Stimulated activated CD8-positive, alpha-beta memory T cell treated with anti-CD3 and anti-CD28 coated beads, Interleukin-12 subunit alpha, Interleukin-12 subunit beta, amount 100 ng/mL, for 24 hours (primary cell): ENCODE measurements at regions not wholly inside any gene's neighbourhood (a gene's known extent, or its start where the extent isn't known, plus 50 kb on each side); places are given as distances from the start of the nearest gene placed in this dataset.

Experiments
- DNase-seq: peaks from one replicate; pipeline ENCODE4 v3.0.0-alpha.2; 2020; ENCODE audit errors: extremely low read depth

- no peak for DNase-seq
These were observed 306.7 kb downstream of the EMP1 start for GRCh38 chr12:13503094-13503835.

- DNase-seq, result no peak
These were observed 302.5 kb downstream of the EMP1 start for GRCh38 chr12:13499008-13499407.

- no peak for DNase-seq
These were observed 299.6 kb downstream of the EMP1 start for GRCh38 chr12:13496111-13496510.

- DNase-seq, result no peak
These were observed 292.7 kb downstream of the EMP1 start for GRCh38 chr12:13489246-13489645.

GRCh38 chr12:13487326-13487725 is 290.8 kb downstream of the EMP1 start:
- no peak for DNase-seq

GRCh38 chr12:13486794-13487193 is 290.3 kb downstream of the EMP1 start:
- DNase-seq, result no peak

GRCh38 chr12:13478650-13479181 is 282.2 kb downstream of the EMP1 start:
- DNase-seq, result no peak

- no peak for DNase-seq
These were observed 277.9 kb downstream of the EMP1 start for GRCh38 chr12:13474381-13474780.

GRCh38 chr12:13472690-13473089 is 276.2 kb downstream of the EMP1 start:
- DNase-seq, result no peak

GRCh38 chr12:13471471-13471870 is 274.9 kb downstream of the EMP1 start:
- DNase-seq, result no peak

- DNase-seq, result no peak
These were observed 269.1 kb downstream of the EMP1 start for GRCh38 chr12:13465635-13466034.

- no peak for DNase-seq
These were observed 266.7 kb downstream of the EMP1 start for GRCh38 chr12:13463189-13463588.

- no peak for DNase-seq
These were observed 265.9 kb downstream of the EMP1 start for GRCh38 chr12:13462450-13462849.

- DNase-seq, result no peak
These were observed 259.2 kb downstream of the EMP1 start for GRCh38 chr12:13455778-13456144.

GRCh38 chr12:13454991-13455777 is 258.7 kb downstream of the EMP1 start:
- no peak for DNase-seq

- DNase-seq, result no peak
These were observed 256.5 kb downstream of the EMP1 start for GRCh38 chr12:13452955-13453570.

- no peak for DNase-seq
These were observed 255.2 kb downstream of the EMP1 start for GRCh38 chr12:13451776-13452175.

- DNase-seq, result no peak
These were observed 253.9 kb downstream of the EMP1 start for GRCh38 chr12:13450231-13451080.

GRCh38 chr12:13444076-13444475 is 247.6 kb downstream of the EMP1 start:
- no peak for DNase-seq

- no peak for DNase-seq
These were observed 247.0 kb downstream of the EMP1 start for GRCh38 chr12:13443498-13443897.

GRCh38 chr12:13443028-13443427 is 246.5 kb downstream of the EMP1 start:
- DNase-seq, result no peak

GRCh38 chr12:13442457-13442856 is 245.9 kb downstream of the EMP1 start:
- DNase-seq, result no peak
